ENCODE measurements at regions not wholly inside any gene's neighbourhood (a gene's known extent, or its start where the extent isn't known, plus 50 kb on each side); places are given as distances from the start of the nearest gene placed in this dataset.

- TF ChIP-seq ZNF462 (CRISPR knock-in tag; IDR thresholded peaks at IDR 0.05) (no peak), EZH2 (IDR thresholded peaks at IDR 0.05; ENCODE audit: low read depth, unreplicated experiment) (no peak), CREB1 (CRISPR knock-in tag; IDR thresholded peaks at IDR 0.05; ENCODE audit: low read depth) (no peak), NANOG (IDR thresholded peaks at IDR 0.05; ENCODE audit: borderline replicate concordance) (no peak), EZH2phosphoT487 (IDR thresholded peaks at IDR 0.05; ENCODE audit: unreplicated experiment) (no peak), ZNF114 (CRISPR knock-in tag; IDR thresholded peaks at IDR 0.05) (no peak), ZNF331 (CRISPR knock-in tag; IDR thresholded peaks at IDR 0.05; ENCODE audit: low read depth) (no peak), ETS1 (IDR thresholded peaks at IDR 0.05) (no peak), REST (IDR thresholded peaks at IDR 0.05; ENCODE audit: unreplicated experiment) (no peak)
These were observed 112.0 kb downstream of the TMX1 start (continued) for GRCh38 chr14:51351997-51352396.
